KBM-7 (cell line): ENCODE measurements at regions not wholly inside any gene's neighbourhood (a gene's known extent, or its start where the extent isn't known, plus 50 kb on each side); places are given as distances from the start of the nearest gene placed in this dataset.

Source experiments
- DNase-seq: peaks from one replicate; pipeline ENCODE4 v3.0.0-alpha.2; 2015
- in situ Hi-C: fragments of 300-500 bp; cut with MboI; formaldehyde crosslinking; loops from 2 replicates; pipeline ENCODE4 v1.14.3; 2020; ENCODE audit warnings: low sequenced_read_pairs, low pct_unique_long_range_greater_than_20kb, mixed read lengths

- in situ Hi-C loops = no loop called here
Observed at GRCh38 chr2:12303181-12304030, 413.3 kb upstream of the TRIB2 start.

GRCh38 chr2:12304564-12305171, 412.1 kb upstream of the TRIB2 start:
- no peak for DNase-seq

More at GRCh38 chr2:12303181-12304030, 413.3 kb upstream of the TRIB2 start:
- DNase-seq = no peak

GRCh38 chr2:12305931-12306330, 410.8 kb upstream of the TRIB2 start:
- DNase-seq = no peak
- in situ Hi-C loops = no loop called here

More at GRCh38 chr2:12304564-12305171, 412.1 kb upstream of the TRIB2 start:
- in situ Hi-C loops = no loop called here

- in situ Hi-C loops = no loop called here
- no peak for DNase-seq
Observed at GRCh38 chr2:12310399-12310798, 406.3 kb upstream of the TRIB2 start.

- in situ Hi-C loops = no loop called here
- DNase-seq = no peak
Observed at GRCh38 chr2:12313445-12314126, 403.1 kb upstream of the TRIB2 start.

- DNase-seq = no peak
Observed at GRCh38 chr2:12314127-12314760, 402.5 kb upstream of the TRIB2 start.

GRCh38 chr2:12315224-12315623, 401.5 kb upstream of the TRIB2 start:
- no peak for DNase-seq
- in situ Hi-C loops = no loop called here

More at GRCh38 chr2:12314127-12314760, 402.5 kb upstream of the TRIB2 start:
- in situ Hi-C loops = no loop called here

- in situ Hi-C loops = no loop called here
- no peak for DNase-seq
Observed at GRCh38 chr2:12316476-12316875, 400.3 kb upstream of the TRIB2 start.

GRCh38 chr2:12317286-12317685, 399.4 kb upstream of the TRIB2 start:
- DNase-seq = no peak
- in situ Hi-C loops = no loop called here

- in situ Hi-C loops = no loop called here
- DNase-seq = no peak
Observed at GRCh38 chr2:12317814-12318426, 398.8 kb upstream of the TRIB2 start.

- in situ Hi-C loops = no loop called here
- no peak for DNase-seq
Observed at GRCh38 chr2:12318427-12319057, 398.2 kb upstream of the TRIB2 start.

GRCh38 chr2:12320027-12320734, 396.6 kb upstream of the TRIB2 start:
- in situ Hi-C loops = no loop called here
- no peak for DNase-seq

GRCh38 chr2:12320991-12321641, 395.6 kb upstream of the TRIB2 start:
- DNase-seq = no peak
- in situ Hi-C loops = no loop called here

- DNase-seq = no peak
Observed at GRCh38 chr2:12321886-12322285, 394.9 kb upstream of the TRIB2 start.

GRCh38 chr2:12325806-12326205, 390.9 kb upstream of the TRIB2 start:
- no peak for DNase-seq
- in situ Hi-C loops = no loop called here

More at GRCh38 chr2:12321886-12322285, 394.9 kb upstream of the TRIB2 start:
- in situ Hi-C loops = no loop called here

GRCh38 chr2:12326449-12327190, 390.1 kb upstream of the TRIB2 start:
- in situ Hi-C loops = no loop called here

GRCh38 chr2:12330916-12331315, 385.8 kb upstream of the TRIB2 start:
- DNase-seq = no peak
- in situ Hi-C loops = no loop called here

More at GRCh38 chr2:12326449-12327190, 390.1 kb upstream of the TRIB2 start:
- DNase-seq = no peak
